T-cell (primary cell): ENCODE measurements at regions not wholly inside any gene's neighbourhood (a gene's known extent, or its start where the extent isn't known, plus 50 kb on each side); places are given as distances from the start of the nearest gene placed in this dataset.

Experiments used
- ATAC-seq, 4 experiments: fragments of 200-7000 bp in 3 of 4; fragments of 150-1000 bp in 1 of 4; cut with Tn5 transposase; replicated peaks in 1 of 4; 1 replicate in 3 of 4; 2 replicates in 1 of 4; pipeline ENCODE4 v1.10.0; 2021; ENCODE audit warnings: moderate library complexity in 3 of 4, mild to moderate bottlenecking in 2 of 4, moderate number of reproducible peaks in 1 of 4
- CTCF ChIA-PET, 2 donors: fragments of 300-600 bp; sonication (Branson Sonifier 250); formaldehyde crosslinking; loops; one replicate each; lab custom pipeline; 2022; ENCODE audit warnings: antibody characterized with exemption in 2 of 2; lab: Charles Lee
- POLR2A ChIA-PET, 2 donors: fragments of 300-600 bp; sonication (Branson Sonifier 250); formaldehyde crosslinking; loops; one replicate each; lab custom pipeline; 2022; ENCODE audit warnings: antibody characterized with exemption in 2 of 2; lab: Charles Lee
- DNase-seq, 35 experiments: peaks; one replicate each; pipeline versions ENCODE4 v3.0.0 to v3.0.0-alpha.2; 2013 to 2023
- H3K27ac ChIP-seq: one replicate; pipeline ENCODE4 v1.5.1; 2013; ENCODE audit warnings: low read length
- H3K27me3 ChIP-seq, 2 experiments: replicated peaks in 1 of 2; 1 replicate in 1 of 2; 2 replicates in 1 of 2; pipeline versions ENCODE4 v1.6.1 to v1.7.0; 2013; ENCODE audit warnings: low read length in 1 of 2, mixed read lengths in 1 of 2; ENCODE audit not compliant: control insufficient read depth in 2 of 2, insufficient read depth in 2 of 2; ENCODE audit errors: extremely low read depth in 1 of 2
- H3K36me3 ChIP-seq, 2 donors: 1 replicate in 1 of 2; 2 replicates in 1 of 2; pipeline versions ENCODE4 v1.6.1 to v1.7.0; 2013; ENCODE audit warnings: low read length in 1 of 2; ENCODE audit not compliant: control insufficient read depth in 2 of 2, insufficient read depth in 1 of 2; ENCODE audit errors: extremely low read depth in 1 of 2
- H3K4me1 ChIP-seq, 2 experiments: 1 replicate in 1 of 2; 2 replicates in 1 of 2; pipeline versions ENCODE4 v1.6.1 to v1.7.0; 2013; ENCODE audit warnings: low read length in 2 of 2, mixed read lengths in 1 of 2; ENCODE audit not compliant: insufficient read depth in 2 of 2, control insufficient read depth in 1 of 2; ENCODE audit errors: extremely low read depth in 1 of 2
- H3K4me3 ChIP-seq, 2 donors: 1 replicate in 1 of 2; 2 replicates in 1 of 2; pipeline versions ENCODE4 v1.5.1 to v1.7.0; 2013; ENCODE audit warnings: mild to moderate bottlenecking in 2 of 2, low read length in 1 of 2, moderate library complexity in 1 of 2; ENCODE audit not compliant: control insufficient read depth in 1 of 2; ENCODE audit errors: extremely low read depth in 1 of 2
- H3K9me3 ChIP-seq: 2 replicates; pipeline ENCODE4 v1.7.0; 2013
- H3K27ac Mint-ChIP-seq, 2 donors: one replicate each; pipeline ENCODE4 v1.8.0; 2020 to 2021; ENCODE audit warnings: mild to moderate bottlenecking in 2 of 2, mixed read lengths in 2 of 2
- H3K27me3 Mint-ChIP-seq, 2 donors: one replicate each; pipeline ENCODE4 v1.8.0; 2021 to 2022; ENCODE audit warnings: mixed read lengths in 2 of 2
- H3K36me3 Mint-ChIP-seq: one replicate; pipeline ENCODE4 v1.8.0; 2021; ENCODE audit warnings: mixed read lengths
- H3K4me1 Mint-ChIP-seq, 3 donors: one replicate each; pipeline ENCODE4 v1.8.0; 2020 to 2022; ENCODE audit warnings: mixed read lengths in 3 of 3, mild to moderate bottlenecking in 1 of 3
- H3K4me3 Mint-ChIP-seq, 3 donors: one replicate each; pipeline ENCODE4 v1.8.0; 2020 to 2022; ENCODE audit warnings: mild to moderate bottlenecking in 3 of 3, mixed read lengths in 3 of 3, moderate library complexity in 3 of 3
- H3K9me3 Mint-ChIP-seq, 3 donors: one replicate each; pipeline ENCODE4 v1.8.0; 2020 to 2022; ENCODE audit warnings: mixed read lengths in 3 of 3
- WGBS: methylation state at CpG from one replicate; pipeline ENCODE4 v1.1.5; 2013; ENCODE audit warnings: missing lambda C conversion rate; ENCODE audit not compliant: insufficient coverage; 5-methylcytosine and 5-hydroxymethylcytosine counted together

- CTCF ChIA-PET = no interaction called here
- ATAC-seq (no peak), DNase-seq (no peak)
- H3K27me3 Mint-ChIP-seq = no peaks in the 10 kb centered on the region
- Histone ChIP-seq H3K36me3 (no peaks in the 10 kb centered on the region), H3K4me3 (no peak overlapping the region), H3K27ac (no peak overlapping the region), H3K4me1 (no peaks in the 10 kb centered on the region), H3K9me3 (no peaks in the 10 kb centered on the region), H3K27me3 (no peaks in the 10 kb centered on the region)
- WGBS = 80% methylated on average over 7 of the region's 7 CpGs
- H3K4me3 Mint-ChIP-seq = no peak overlapping the region
- POLR2A ChIA-PET = no interaction called here
- H3K9me3 Mint-ChIP-seq = peaks cover 0 to 8% (median 0%) of the 10 kb centered on the region in 3 donors
- no peak overlapping the region for H3K27ac Mint-ChIP-seq
- H3K36me3 Mint-ChIP-seq = no peaks in the 10 kb centered on the region
- H3K4me1 Mint-ChIP-seq = no peaks in the 10 kb centered on the region
Observed at GRCh38 chr2:187749804-187750431, 195.7 kb upstream of the TFPI start.

- no peak overlapping the region for H3K4me3 Mint-ChIP-seq
- POLR2A ChIA-PET = no interaction called here
- Histone ChIP-seq H3K36me3 (no peaks in the 10 kb centered on the region), H3K9me3 (no peaks in the 10 kb centered on the region), H3K4me3 (no peak overlapping the region), H3K4me1 (no peaks in the 10 kb centered on the region), H3K27ac (no peak overlapping the region), H3K27me3 (no peaks in the 10 kb centered on the region)
- H3K27ac Mint-ChIP-seq = no peak overlapping the region
- ATAC-seq (no peak), DNase-seq (no peak)
- H3K27me3 Mint-ChIP-seq = no peaks in the 10 kb centered on the region
- CTCF ChIA-PET = no interaction called here
- no peaks in the 10 kb centered on the region for H3K36me3 Mint-ChIP-seq
- no peaks in the 10 kb centered on the region for H3K4me1 Mint-ChIP-seq
- 100% methylated on average over 2 of the region's 4 CpGs for WGBS
- no peaks in the 10 kb centered on the region for H3K9me3 Mint-ChIP-seq
Observed at GRCh38 chr2:187768995-187769394, 214.8 kb upstream of the TFPI start.

- no peaks in the 10 kb centered on the region for H3K36me3 ChIP-seq
- H3K27ac ChIP-seq = no peak overlapping the region
- H3K4me3 Mint-ChIP-seq = no peak overlapping the region
- CTCF ChIA-PET = no interaction called here
- no peak overlapping the region for H3K4me3 ChIP-seq
- no CpG with 5 or more reads among the region's 3 CpGs for WGBS
- DNase-seq (no peak), ATAC-seq (no peak)
- H3K27ac Mint-ChIP-seq = no peak overlapping the region
- no peaks in the 10 kb centered on the region for H3K9me3 Mint-ChIP-seq
- no peaks in the 10 kb centered on the region for H3K4me1 Mint-ChIP-seq
- no peaks in the 10 kb centered on the region for H3K4me1 ChIP-seq
- no peaks in the 10 kb centered on the region for H3K9me3 ChIP-seq
- H3K36me3 Mint-ChIP-seq = no peaks in the 10 kb centered on the region
- no peaks in the 10 kb centered on the region for H3K27me3 Mint-ChIP-seq
- POLR2A ChIA-PET = no interaction called here
- H3K27me3 ChIP-seq = no peaks in the 10 kb centered on the region
Observed at GRCh38 chr2:187769437-187769836, 215.2 kb upstream of the TFPI start.

- Histone ChIP-seq H3K27me3 (no peaks in the 10 kb centered on the region), H3K4me1 (no peaks in the 10 kb centered on the region), H3K9me3 (no peaks in the 10 kb centered on the region), H3K27ac (no peak overlapping the region), H3K36me3 (no peaks in the 10 kb centered on the region), H3K4me3 (no peak overlapping the region)
- H3K27ac Mint-ChIP-seq = no peak overlapping the region
- DNase-seq = no peak
- ATAC-seq = no peak
- H3K4me1 Mint-ChIP-seq = no peaks in the 10 kb centered on the region
- H3K9me3 Mint-ChIP-seq = no peaks in the 10 kb centered on the region
- 80% methylated on average over 1 of the region's 1 CpG for WGBS
- ChIA-PET POLR2A (no interaction called here), CTCF (interaction anchor here in 1 of 2 donors (0.6 kb wide), 1 partner anchor 31 kb away, joined by 5 read pairs; no protein-coding TSS in a partner anchor)
- no peak overlapping the region for H3K4me3 Mint-ChIP-seq
- no peaks in the 10 kb centered on the region for H3K36me3 Mint-ChIP-seq
- no peaks in the 10 kb centered on the region for H3K27me3 Mint-ChIP-seq
Observed at GRCh38 chr2:187774551-187775071, 220.4 kb upstream of the TFPI start.

DNA sequence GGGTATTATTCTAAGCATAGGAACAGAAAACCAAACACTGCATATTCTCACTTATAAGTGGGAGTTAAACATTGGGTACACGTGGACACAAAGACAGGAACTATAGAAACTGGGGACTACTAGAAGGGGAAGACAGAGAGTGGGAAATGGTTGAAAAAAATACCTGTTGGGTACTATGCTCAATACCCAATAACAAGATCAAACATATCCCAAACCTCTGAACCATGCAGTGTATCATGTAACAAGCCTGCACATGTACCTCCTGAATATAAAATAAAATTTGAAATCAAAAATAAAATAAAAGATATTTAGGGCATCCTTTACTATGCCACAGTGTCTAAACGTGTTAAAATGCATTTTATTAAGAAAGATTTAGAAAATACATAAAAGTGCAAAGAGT, 221.0 kb upstream of the TFPI start:
- H3K27ac Mint-ChIP-seq = no peak overlapping the region

DNA sequence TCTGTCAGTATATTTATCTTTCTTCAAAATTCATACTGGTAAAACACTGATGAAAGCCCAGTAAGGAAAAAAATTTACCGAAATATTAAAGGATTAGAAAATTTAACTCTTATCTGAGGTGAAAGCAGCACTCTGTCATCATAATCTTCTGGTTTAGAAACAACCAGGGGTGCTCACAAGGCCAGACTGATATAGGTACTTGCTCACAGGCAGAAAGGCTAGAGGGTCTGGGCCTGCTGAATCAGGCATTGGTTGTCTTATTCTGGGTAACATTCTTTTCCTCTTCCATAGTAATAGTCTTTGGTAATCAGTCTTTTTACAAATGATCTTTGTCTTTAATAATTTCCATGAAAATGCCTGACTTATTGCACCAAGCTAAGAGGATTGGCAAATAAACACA, 221.4 kb upstream of the TFPI start:
- ChIA-PET CTCF (no interaction called here), POLR2A (no interaction called here)
- Mint-ChIP-seq H3K27ac (no peak overlapping the region), H3K4me1 (no peaks in the 10 kb centered on the region), H3K36me3 (no peaks in the 10 kb centered on the region), H3K4me3 (no peak overlapping the region), H3K27me3 (no peaks in the 10 kb centered on the region), H3K9me3 (no peaks in the 10 kb centered on the region)
- no peaks in the 10 kb centered on the region for H3K27me3 ChIP-seq
- DNase-seq (no peak), ATAC-seq (no peak)
- WGBS = no CpG with 5 or more reads among the region's 1 CpG
- H3K36me3 ChIP-seq = no peaks in the 10 kb centered on the region
- H3K9me3 ChIP-seq = no peaks in the 10 kb centered on the region
- H3K27ac ChIP-seq = no peak overlapping the region
- H3K4me1 ChIP-seq = no peaks in the 10 kb centered on the region
- no peak overlapping the region for H3K4me3 ChIP-seq

More for the DNA sequence above, 221.0 kb upstream of the TFPI start:
- H3K4me1 ChIP-seq = no peaks in the 10 kb centered on the region
- no peak overlapping the region for H3K4me3 Mint-ChIP-seq
- no CpG with 5 or more reads among the region's 2 CpGs for WGBS
- no peaks in the 10 kb centered on the region for H3K36me3 ChIP-seq
- ATAC-seq = no peak
- no peaks in the 10 kb centered on the region for H3K36me3 Mint-ChIP-seq
- ChIA-PET CTCF (no interaction called here), POLR2A (no interaction called here)
- H3K27me3 ChIP-seq = no peaks in the 10 kb centered on the region
- no peaks in the 10 kb centered on the region for H3K9me3 Mint-ChIP-seq
- no peak overlapping the region for H3K4me3 ChIP-seq
- DNase-seq = no peak
- H3K27ac ChIP-seq = no peak overlapping the region
- no peaks in the 10 kb centered on the region for H3K9me3 ChIP-seq
- H3K27me3 Mint-ChIP-seq = no peaks in the 10 kb centered on the region
- no peaks in the 10 kb centered on the region for H3K4me1 Mint-ChIP-seq

GRCh38 chr2:187782301-187782700, 228.1 kb upstream of the TFPI start:
- Histone ChIP-seq H3K9me3 (no peaks in the 10 kb centered on the region), H3K4me3 (no peak overlapping the region), H3K4me1 (no peaks in the 10 kb centered on the region), H3K27ac (no peak overlapping the region), H3K27me3 (no peaks in the 10 kb centered on the region), H3K36me3 (no peaks in the 10 kb centered on the region)
- DNase-seq (no peak), ATAC-seq (no peak)
- peaks cover 0 to 7% (median 0%) of the 10 kb centered on the region in 3 donors for H3K9me3 Mint-ChIP-seq
- ChIA-PET CTCF (no interaction called here), POLR2A (no interaction called here)
- H3K27ac Mint-ChIP-seq = no peak overlapping the region
- no peaks in the 10 kb centered on the region for H3K4me1 Mint-ChIP-seq
- H3K36me3 Mint-ChIP-seq = no peaks in the 10 kb centered on the region
- H3K4me3 Mint-ChIP-seq = no peak overlapping the region
- no peaks in the 10 kb centered on the region for H3K27me3 Mint-ChIP-seq
